ENCODE measurements at regions not wholly inside any gene's neighbourhood (a gene's known extent, or its start where the extent isn't known, plus 50 kb on each side); places are given as distances from the start of the nearest gene placed in this dataset.

DNA sequence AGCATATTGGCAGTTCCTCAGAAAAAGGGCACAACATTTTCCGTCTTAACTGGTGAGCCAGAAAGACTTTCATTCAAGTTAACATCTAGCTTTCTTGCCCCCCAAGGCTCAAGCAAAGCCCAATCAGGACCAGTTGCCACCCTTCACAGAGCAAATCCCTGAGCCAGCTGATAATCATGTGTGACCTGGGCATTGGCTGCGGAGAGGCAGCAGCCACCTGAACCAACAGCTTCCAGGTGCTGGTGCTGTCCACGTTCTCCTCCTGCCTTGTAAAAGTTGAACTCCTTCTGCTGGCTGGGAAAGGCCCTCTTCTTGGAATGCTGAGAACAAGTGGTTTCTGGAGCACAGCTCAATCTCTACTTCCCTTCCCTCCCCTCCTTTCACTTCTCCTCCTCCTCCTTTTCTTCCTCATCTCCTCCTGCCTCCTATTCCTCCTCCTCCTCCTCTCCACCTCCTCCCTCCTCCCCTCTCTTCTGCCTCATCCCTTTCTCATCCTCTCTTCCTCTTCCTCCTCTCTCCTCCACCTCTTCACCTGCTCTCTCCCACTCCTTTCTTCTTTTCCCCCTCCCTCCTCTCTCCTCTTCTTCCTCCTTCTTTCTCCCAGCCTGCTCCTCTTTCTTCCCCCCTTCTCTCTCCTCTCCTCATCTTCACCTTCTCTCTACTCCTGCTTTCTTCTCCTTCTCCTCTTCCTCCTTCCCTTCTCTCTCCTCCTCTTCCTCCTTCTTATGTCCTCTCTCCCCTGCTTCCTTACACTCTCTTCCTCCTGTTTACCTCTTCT, 140.6 kb downstream of the JCAD start:
- H3K27ac Mint-ChIP-seq: no peak overlapping the region
- H3K4me1 Mint-ChIP-seq: no peaks in the 10 kb centered on the region
- no peak overlapping the region for H3K4me3 Mint-ChIP-seq
- H3K27me3 Mint-ChIP-seq: peaks cover 14% of the 10 kb centered on the region
- intact Hi-C loops (cut with micrococcal nuclease): no loop called here
- H3K36me3 Mint-ChIP-seq (ENCODE audit: low read depth): no peaks in the 10 kb centered on the region
- DNase-seq: no peak
- no peaks in the 10 kb centered on the region for H3K9me3 Mint-ChIP-seq

DNA sequence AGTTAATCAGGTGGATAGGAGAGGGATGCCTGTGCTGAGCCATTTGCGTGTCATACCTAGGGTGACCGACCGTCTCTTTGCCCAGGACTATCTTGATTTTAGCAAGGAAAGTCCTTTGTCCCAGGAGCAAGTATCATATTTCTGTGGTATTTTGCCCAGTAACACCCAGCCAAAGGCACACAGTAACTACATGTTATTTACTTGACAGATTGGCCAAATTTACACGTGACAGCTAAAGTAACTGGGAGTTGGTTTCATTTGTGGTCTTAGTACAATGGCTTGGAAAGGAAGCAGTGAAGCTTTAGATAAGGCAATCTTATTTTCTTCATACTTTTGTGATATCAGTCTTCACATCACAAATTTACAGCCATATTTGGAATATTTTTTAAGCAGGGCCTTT, 142.1 kb downstream of the JCAD start:
- Mint-ChIP-seq H3K27me3 (peaks cover 14% of the 10 kb centered on the region), H3K36me3 (ENCODE audit: low read depth) (no peaks in the 10 kb centered on the region), H3K4me1 (no peaks in the 10 kb centered on the region), H3K4me3 (no peak overlapping the region), H3K27ac (no peak overlapping the region), H3K9me3 (no peaks in the 10 kb centered on the region)
- no peak for DNase-seq
- intact Hi-C loops (cut with micrococcal nuclease): no loop called here

DNA sequence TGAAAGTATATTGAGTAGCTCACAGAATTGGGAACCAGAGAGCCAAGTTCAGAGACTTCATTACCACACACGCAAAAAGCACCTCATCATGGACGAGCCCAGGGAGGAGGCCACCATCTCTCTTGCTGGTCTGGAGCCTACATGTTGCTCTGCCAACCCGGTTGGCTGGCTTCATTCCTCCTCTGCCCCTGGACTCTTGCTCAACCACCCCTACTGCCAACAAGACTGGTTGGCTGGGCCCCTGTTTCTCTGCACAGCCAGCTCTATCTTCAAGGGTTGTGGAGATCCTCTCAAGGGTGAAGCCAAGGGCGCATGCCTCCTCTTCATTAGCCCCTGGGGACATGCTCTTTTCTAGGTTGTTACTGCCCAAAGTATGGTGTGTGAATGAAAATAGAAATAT, 142.7 kb downstream of the JCAD start:
- no peak overlapping the region for H3K4me3 Mint-ChIP-seq
- H3K9me3 Mint-ChIP-seq: no peaks in the 10 kb centered on the region
- peaks cover 14% of the 10 kb centered on the region for H3K27me3 Mint-ChIP-seq
- intact Hi-C loops (cut with micrococcal nuclease): no loop called here
- H3K36me3 Mint-ChIP-seq (ENCODE audit: low read depth): no peaks in the 10 kb centered on the region
- H3K27ac Mint-ChIP-seq: no peak overlapping the region
- H3K4me1 Mint-ChIP-seq: no peaks in the 10 kb centered on the region
- no peak for DNase-seq

DNA sequence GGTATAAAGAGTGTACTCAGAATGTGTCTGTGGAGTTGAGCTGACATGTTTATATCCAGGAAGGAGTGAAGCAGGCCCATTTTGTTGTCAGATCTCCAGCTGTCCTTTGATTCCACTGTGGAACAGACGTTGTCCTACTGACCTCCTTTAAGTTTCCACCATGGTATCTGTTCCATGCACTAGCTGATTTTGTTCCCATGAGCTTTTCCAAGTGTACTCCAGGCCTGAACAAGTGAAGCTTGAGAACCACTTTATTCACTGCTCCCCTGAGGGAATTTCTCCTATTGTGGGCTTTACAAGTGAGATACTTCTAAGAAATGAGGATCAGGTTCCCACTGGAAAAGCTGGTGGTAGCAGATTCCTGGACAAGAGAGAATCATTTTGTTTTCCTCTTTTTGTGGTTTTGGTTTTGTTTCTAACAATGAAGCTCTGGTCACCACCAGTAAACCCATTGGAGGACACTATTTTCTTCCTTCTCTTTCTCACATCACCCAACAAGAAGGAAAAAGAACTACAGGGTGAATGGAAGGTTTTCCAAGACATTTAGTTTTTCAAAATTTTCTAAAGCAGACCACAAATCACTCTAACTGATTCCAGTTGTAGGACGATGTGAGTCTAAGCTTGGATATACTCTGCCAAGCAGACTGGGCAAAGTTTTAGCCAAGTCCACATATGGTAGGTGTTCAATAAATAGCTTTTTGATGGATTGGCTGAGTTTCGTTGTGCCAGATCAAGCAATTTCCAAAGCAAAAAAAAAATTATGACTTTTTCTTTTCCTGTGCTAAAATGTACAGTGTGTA, 144.2 kb downstream of the JCAD start:
- DNase-seq: no peak
- intact Hi-C loops (cut with micrococcal nuclease): no loop called here
- Mint-ChIP-seq H3K36me3 (ENCODE audit: low read depth) (no peaks in the 10 kb centered on the region), H3K4me1 (no peaks in the 10 kb centered on the region), H3K27ac (no peak overlapping the region), H3K9me3 (peaks cover 4% of the 10 kb centered on the region), H3K27me3 (peaks cover 15% of the 10 kb centered on the region), H3K4me3 (no peak overlapping the region)

DNA sequence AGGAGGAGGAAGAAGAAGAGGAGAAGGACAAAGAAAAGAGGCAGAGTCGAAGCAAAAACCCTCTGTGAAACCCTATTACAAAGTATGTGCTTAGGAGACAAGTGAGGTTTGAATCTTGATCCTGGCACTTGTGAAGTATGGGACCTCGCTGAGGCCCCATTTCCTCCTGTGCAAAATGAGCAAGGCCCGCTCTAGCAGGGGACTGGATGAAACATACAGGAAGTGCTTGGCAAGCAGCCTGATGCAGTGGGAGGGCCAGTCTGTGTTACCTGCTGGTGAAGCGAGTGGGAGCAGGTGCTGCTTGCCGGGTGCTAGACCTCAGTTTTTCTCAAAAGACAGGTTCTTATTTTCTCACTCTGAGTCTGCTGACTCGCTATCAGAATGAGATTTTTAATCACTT, 150.4 kb downstream of the JCAD start:
- peaks cover 8% of the 10 kb centered on the region for H3K4me1 Mint-ChIP-seq
- no peak overlapping the region for H3K27ac Mint-ChIP-seq
- peaks cover 9% of the 10 kb centered on the region for H3K27me3 Mint-ChIP-seq
- H3K9me3 Mint-ChIP-seq: peaks cover 4% of the 10 kb centered on the region
- no peak for DNase-seq
- intact Hi-C loops (cut with micrococcal nuclease): no loop called here
- H3K36me3 Mint-ChIP-seq (ENCODE audit: low read depth): no peaks in the 10 kb centered on the region
- no peak overlapping the region for H3K4me3 Mint-ChIP-seq

DNA sequence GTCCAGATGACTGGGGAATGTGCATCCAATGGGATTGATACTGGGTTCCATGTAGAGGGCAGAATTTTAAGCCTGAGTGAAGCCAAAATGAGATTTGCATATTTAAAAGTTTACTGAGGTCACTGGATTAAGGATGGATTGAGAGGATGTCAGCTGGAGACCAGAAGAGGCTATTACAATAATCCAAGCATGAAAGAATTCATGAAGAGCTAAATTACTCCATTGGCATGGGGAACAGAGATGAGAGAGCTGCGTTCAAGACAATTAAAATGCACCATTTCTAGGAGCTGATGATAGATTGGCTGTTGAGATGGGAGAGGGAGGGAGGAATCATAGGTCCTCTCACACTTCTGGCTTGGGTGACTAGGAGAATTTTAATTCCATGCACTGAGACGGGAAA, 158.5 kb downstream of the JCAD start:
- Mint-ChIP-seq H3K36me3 (ENCODE audit: low read depth) (no peaks in the 10 kb centered on the region), H3K4me1 (no peaks in the 10 kb centered on the region), H3K4me3 (no peak overlapping the region), H3K27ac (no peak overlapping the region), H3K27me3 (peaks cover 13% of the 10 kb centered on the region), H3K9me3 (no peaks in the 10 kb centered on the region)
- intact Hi-C loops (cut with micrococcal nuclease): no loop called here
- DNase-seq: no peak

DNA sequence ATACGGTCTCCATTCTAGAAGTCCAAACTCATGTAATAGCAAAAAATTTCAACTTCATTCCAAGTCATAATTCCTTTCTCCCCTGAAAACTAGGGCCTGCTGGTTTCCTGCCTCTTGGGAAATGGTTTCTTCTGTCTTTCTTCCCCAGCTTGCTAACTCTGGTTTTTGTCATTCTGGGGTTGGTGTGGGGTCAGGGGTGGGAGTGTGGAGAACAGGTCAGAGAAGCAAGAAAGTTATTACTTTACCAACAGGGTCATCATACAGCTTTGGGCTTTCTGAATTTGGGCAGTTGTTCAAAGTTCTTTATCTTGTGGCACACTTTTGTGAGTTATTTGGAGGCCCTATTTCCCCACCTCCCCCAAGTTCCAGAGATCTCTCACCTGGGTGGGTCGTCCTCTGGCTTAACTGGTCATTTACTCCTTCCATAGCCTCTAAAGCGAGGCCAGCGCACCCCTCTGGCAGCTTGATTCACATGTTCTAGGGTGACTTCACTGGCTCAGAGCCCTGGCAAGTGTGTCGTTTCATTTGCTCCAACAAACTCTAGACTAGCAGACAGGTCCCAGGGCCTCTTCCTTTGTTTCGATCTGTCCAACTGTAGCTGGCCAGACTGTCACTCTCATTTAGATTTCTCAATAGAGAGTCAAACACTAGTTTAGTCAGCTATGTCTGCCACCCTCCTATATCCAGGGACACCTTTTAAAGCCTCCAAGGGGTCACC, 161.2 kb downstream of the JCAD start:
- Mint-ChIP-seq H3K9me3 (no peaks in the 10 kb centered on the region), H3K36me3 (ENCODE audit: low read depth) (no peaks in the 10 kb centered on the region), H3K27ac (no peak overlapping the region), H3K27me3 (peaks cover 10% of the 10 kb centered on the region), H3K4me3 (no peak overlapping the region), H3K4me1 (no peaks in the 10 kb centered on the region)
- DNase-seq: no peak
- intact Hi-C loops (cut with micrococcal nuclease): no loop called here

DNA sequence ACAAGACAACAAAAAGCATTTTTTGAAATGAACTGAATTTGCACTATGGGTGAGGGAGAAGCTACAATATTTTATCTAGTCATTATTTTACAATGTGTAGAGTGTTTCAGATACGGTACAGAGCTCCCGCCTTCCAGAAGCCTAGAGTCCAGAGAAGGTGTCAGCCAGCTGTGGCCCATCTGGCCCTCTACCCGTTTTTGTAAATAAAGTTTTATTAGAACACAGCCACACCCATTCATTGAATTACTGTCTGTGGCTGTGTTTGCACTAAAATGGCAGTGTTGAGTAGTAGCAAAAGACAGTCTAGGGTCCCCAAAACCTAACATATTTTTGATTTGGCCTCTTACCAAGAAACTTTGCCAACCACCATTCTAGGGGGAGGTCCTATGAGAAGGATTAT, 162.0 kb downstream of the JCAD start:
- no peak overlapping the region for H3K4me3 Mint-ChIP-seq

DNA sequence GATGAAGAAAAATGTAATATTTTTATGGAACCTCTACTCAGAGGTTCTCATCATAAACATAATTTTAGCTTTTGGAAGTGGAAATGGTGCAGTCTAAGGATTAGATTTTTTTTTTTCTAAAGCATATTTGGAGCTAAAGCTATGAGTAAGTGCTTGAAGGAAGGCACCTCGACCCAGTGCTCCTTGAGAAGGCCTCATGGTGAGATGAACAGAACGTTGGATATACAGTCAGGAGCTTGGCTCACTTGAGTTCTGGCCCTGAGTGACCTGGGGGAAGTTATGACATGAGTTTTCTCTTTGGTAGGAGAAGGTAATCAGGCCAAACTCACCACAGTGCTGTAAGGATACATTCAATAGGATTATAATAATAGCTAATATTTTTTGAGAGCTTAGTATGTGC, 163.3 kb downstream of the JCAD start:
- DNase-seq: no peak
- Mint-ChIP-seq H3K4me1 (no peaks in the 10 kb centered on the region), H3K27ac (no peak overlapping the region), H3K9me3 (no peaks in the 10 kb centered on the region), H3K36me3 (ENCODE audit: low read depth) (no peaks in the 10 kb centered on the region), H3K4me3 (no peak overlapping the region), H3K27me3 (peaks cover 10% of the 10 kb centered on the region)
- intact Hi-C loops (cut with micrococcal nuclease): no loop called here

More for the DNA sequence above, 162.0 kb downstream of the JCAD start:
- H3K9me3 Mint-ChIP-seq: no peaks in the 10 kb centered on the region
- DNase-seq: no peak
- no peak overlapping the region for H3K27ac Mint-ChIP-seq
- H3K27me3 Mint-ChIP-seq: peaks cover 10% of the 10 kb centered on the region
- no peaks in the 10 kb centered on the region for H3K36me3 Mint-ChIP-seq (ENCODE audit: low read depth)
- intact Hi-C loops (cut with micrococcal nuclease): no loop called here
- no peaks in the 10 kb centered on the region for H3K4me1 Mint-ChIP-seq

DNA sequence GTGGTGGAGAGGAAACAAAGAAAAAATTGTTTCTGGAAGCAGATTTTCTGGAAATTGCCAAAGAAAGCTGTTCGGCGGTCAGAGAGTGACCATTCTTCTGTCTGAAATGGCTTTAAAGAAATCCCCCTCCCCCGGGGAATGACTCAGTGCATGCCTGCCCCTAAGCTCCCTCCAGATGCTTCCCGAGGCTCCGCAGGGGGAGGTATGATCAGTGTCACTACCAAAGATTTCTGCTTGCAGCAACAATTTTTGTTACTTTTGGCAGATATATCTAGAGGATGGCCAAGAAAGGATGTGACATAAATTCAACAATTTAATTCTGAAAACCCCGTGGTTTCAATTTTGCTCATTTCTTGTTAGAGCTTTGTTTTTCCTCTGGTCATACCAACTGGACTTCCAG, 163.9 kb downstream of the JCAD start:
- Mint-ChIP-seq H3K4me3 (no peak overlapping the region), H3K36me3 (ENCODE audit: low read depth) (no peaks in the 10 kb centered on the region), H3K4me1 (no peaks in the 10 kb centered on the region), H3K27ac (no peak overlapping the region), H3K27me3 (peaks cover 9% of the 10 kb centered on the region), H3K9me3 (no peaks in the 10 kb centered on the region)
- DNase-seq: no peak
- intact Hi-C loops (cut with micrococcal nuclease): no loop called here

DNA sequence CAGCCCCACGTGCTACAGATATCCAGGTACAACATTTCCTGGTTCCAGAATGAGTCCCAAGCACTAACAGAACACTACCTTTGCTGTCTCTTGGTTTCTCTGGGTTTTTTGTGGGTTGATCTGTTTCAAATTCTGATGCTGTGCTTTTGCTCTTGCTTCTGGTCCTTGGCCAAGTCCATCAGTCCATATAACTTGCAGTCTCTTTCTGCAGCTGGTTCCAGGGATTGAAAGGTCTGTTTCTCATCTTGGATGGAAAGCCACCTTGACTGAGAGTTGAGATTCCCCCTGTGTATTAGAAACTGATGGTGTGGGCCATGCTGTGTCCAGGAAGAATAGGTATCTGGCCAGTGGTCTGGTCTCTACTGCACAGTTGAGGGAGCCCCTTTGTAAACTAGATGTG, 171.1 kb downstream of the JCAD start:
- no peak overlapping the region for H3K27ac Mint-ChIP-seq
- no peak overlapping the region for H3K4me3 Mint-ChIP-seq
- intact Hi-C loops (cut with micrococcal nuclease): no loop called here
- H3K36me3 Mint-ChIP-seq (ENCODE audit: low read depth): no peaks in the 10 kb centered on the region
- H3K4me1 Mint-ChIP-seq: no peaks in the 10 kb centered on the region
- DNase-seq: no peak
- no peaks in the 10 kb centered on the region for H3K9me3 Mint-ChIP-seq
- H3K27me3 Mint-ChIP-seq: peaks cover 3% of the 10 kb centered on the region

DNA sequence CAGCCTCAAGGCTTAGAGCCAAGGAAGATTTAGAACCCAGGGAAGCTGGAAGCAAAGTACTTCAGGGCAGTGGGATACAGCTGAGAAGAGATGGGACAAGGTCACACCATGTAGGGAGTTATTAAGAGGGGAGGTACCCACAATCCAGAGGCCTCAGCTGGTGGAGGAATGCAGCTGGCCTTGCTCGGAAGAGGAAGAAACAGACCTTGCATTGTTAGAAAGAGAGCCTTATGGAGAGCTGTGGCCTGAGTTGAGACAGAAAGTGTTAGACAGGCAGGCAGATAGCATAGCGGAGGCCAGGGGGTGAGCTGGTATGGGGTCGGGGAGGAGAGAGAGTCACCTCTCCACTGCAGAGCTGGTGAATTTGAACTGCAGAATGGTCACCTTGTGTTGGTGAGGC, 173.1 kb downstream of the JCAD start:
- H3K4me3 Mint-ChIP-seq: no peak overlapping the region
- no peaks in the 10 kb centered on the region for H3K36me3 Mint-ChIP-seq (ENCODE audit: low read depth)
- intact Hi-C loops (cut with micrococcal nuclease): no loop called here
- no peak overlapping the region for H3K27ac Mint-ChIP-seq
- no peaks in the 10 kb centered on the region for H3K4me1 Mint-ChIP-seq
- DNase-seq: no peak
- H3K9me3 Mint-ChIP-seq: no peaks in the 10 kb centered on the region
- peaks cover 3% of the 10 kb centered on the region for H3K27me3 Mint-ChIP-seq

DNA sequence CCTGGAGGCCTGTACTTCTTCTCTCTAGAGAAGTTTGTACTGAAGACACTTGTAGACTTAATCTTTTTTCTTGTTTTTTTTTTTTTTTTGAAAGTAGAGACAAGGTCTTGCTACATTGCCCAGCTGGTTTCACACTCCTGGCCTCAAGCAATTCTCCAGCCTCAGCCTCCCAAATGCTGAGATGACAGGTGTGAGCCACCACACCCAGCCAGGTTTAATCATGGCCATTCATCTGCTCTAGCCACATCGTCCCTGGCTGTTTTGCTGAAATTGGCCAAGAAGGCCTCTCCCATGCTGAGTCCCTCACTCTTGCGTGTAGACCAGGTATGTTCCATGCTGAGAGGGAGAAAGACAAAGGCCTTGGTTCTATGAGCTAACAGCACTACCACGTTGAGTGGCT, 176.2 kb downstream of the JCAD start:
- Mint-ChIP-seq H3K4me1 (no peaks in the 10 kb centered on the region), H3K4me3 (no peak overlapping the region), H3K27ac (no peak overlapping the region), H3K27me3 (peaks cover 4% of the 10 kb centered on the region), H3K36me3 (ENCODE audit: low read depth) (no peaks in the 10 kb centered on the region), H3K9me3 (no peaks in the 10 kb centered on the region)
- no peak for DNase-seq
- intact Hi-C loops (cut with micrococcal nuclease): no loop called here

DNA sequence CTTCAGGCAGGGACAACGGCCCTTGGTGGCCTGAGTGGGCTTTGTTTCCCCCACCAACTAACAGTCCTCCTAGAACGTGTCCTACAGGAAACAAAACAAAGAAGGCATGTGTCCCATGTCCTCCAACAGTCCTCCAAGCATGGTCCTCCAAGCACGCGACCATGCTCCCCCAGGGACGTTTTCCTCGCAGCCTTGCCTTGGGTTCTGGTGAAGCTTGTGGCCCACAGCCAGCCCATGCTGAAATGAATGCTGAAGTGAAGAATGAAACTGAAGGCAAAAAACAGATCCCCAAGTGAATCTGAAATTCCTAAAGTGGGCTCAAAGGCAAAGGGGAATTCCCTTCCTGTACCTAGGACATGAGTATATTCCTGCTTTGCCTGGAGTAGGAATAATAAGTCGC, 176.6 kb downstream of the JCAD start:
- no peaks in the 10 kb centered on the region for H3K4me1 Mint-ChIP-seq
- H3K36me3 Mint-ChIP-seq (ENCODE audit: low read depth): no peaks in the 10 kb centered on the region
- DNase-seq: no peak
- peaks cover 5% of the 10 kb centered on the region for H3K27me3 Mint-ChIP-seq
- no peak overlapping the region for H3K27ac Mint-ChIP-seq
- no peak overlapping the region for H3K4me3 Mint-ChIP-seq
- intact Hi-C loops (cut with micrococcal nuclease): no loop called here
- H3K9me3 Mint-ChIP-seq: no peaks in the 10 kb centered on the region

Data from activated CD4-positive, alpha-beta T cell treated with anti-CD3 and anti-CD28 coated beads, Interleukin-2, amount 10 ng/mL, durations not matched to agents 24 days and 14 days (primary cell).